GM18508 (cell line): ENCODE measurements at regions not wholly inside any gene's neighbourhood (a gene's known extent, or its start where the extent isn't known, plus 50 kb on each side); places are given as distances from the start of the nearest gene placed in this dataset.

ENCODE experiments used
- ATAC-seq: cut with Tn5 transposase; IDR thresholded peaks from one replicate; pipeline ENCODE4 v1.9.1; 2021; ENCODE audit warnings: moderate number of reproducible peaks; ENCODE audit not compliant: insufficient read depth, unreplicated experiment

GRCh38 chr18:25658476-25658875 lies 306.5 kb upstream of the ZNF521 start:
- no peak for ATAC-seq

DNA sequence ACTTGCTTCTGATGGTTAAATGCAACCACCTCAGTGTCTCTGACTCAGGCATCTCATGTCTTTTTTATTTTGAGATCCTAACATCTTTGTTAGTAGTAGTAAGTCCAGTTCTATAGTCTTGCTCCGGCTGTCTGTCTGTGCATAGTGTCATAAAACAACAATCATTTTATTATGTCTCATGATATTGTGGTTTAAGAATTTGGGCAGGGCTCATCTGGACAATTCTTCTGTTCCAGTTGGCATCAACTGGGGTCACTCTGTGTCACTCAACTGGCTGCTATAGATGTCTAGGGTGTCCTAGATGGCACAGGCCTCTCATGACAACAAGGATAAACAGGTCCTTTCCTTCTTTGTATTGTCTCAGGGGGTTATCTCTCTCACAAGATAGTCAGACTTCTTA lies 299.6 kb upstream of the ZNF521 start:
- no peak for ATAC-seq

GRCh38 chr18:25650201-25650941 lies 298.4 kb upstream of the ZNF521 start:
- ATAC-seq: no peak

DNA sequence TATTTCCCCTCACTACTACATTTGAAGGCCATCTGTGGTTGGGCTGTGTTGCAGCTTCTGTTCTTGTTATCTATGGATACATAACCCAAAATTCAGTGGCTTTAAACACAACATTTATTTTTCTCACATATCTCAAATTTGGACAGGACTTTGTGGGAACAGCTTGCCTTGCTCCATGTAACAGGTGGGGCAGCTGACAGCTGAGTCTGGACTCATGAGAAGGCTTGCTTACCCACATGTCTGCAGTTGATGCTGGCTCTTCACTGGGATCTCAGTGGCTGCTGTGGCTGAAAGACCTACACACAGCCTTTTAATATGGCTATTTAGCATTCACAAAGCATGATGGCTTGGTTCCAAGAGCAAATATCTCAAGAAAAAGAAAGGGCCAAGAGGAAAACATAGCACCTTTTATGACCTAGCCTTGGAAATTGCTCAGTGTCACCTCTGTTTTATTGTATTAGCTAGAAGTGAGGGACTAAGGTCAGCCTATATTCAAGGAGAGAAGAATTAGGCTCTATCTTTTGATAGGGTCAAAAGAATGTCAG lies 296.8 kb upstream of the ZNF521 start:
- ATAC-seq: no peak

GRCh38 chr18:25647404-25647803 lies 295.4 kb upstream of the ZNF521 start:
- ATAC-seq: no peak

GRCh38 chr18:25646971-25647370 lies 295.0 kb upstream of the ZNF521 start:
- no peak for ATAC-seq

DNA sequence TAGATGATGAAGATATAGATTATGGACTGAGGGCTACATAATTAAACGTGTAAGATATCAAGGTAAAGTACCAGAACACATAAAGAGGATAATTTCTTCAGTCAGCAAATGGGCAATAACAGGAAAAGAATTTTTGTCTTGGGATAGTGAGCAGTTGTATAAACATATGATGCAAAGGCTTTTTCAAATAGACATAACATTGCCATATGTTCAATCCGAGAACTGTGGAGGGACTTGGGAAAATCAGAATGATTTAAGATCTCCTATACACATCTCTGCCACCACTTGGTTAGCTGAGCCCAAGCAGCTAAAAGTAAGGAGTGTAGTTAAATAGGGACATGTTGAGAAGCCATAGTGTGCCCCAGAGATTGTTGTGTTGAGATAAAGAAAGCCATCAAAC lies 287.6 kb upstream of the ZNF521 start:
- ATAC-seq: no peak

GRCh38 chr18:25633563-25633962 lies 281.6 kb upstream of the ZNF521 start:
- ATAC-seq: no peak

DNA sequence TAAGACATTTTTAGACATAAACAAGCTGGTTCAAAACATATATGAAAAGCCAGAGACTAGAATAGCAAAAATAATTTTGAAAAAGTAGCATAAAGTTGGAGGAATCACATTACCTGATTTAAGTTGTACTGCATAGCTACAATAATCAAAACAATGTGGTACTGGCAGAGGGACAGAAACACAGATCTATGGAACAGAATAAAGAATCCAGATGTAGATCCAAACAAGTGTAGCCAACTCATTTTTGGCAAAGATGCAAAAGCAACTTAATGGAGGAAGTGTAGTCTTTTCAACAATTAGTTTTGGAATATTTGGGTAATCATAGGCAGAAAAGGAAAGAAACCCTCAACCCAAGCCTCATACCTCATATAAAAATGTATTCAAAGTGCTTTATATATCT lies 278.7 kb upstream of the ZNF521 start:
- ATAC-seq: no peak

- ATAC-seq: no peak
These were observed 269.7 kb upstream of the ZNF521 start for GRCh38 chr18:25621682-25622081.

DNA sequence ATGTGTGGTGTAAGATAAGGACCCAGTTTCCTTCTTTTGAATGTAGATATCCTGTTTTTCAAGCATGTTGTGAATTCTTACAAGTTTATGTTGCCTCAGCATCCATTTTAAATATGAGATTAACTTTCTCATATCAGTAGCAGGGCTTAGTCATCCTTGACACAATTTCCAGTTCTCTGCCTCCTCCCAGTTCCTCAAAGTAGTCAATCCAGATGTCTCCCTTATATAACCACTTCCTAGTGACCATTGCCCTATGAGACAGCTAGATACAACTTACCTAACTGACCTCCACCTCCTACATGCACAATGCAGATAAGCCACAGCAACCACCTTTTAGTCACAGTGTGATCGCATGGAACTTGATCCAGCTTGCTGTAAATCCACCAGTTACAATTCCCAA lies 269.2 kb upstream of the ZNF521 start:
- ATAC-seq: no peak

- no peak for ATAC-seq
These were observed 262.2 kb upstream of the ZNF521 start for GRCh38 chr18:25614168-25614567.

DNA sequence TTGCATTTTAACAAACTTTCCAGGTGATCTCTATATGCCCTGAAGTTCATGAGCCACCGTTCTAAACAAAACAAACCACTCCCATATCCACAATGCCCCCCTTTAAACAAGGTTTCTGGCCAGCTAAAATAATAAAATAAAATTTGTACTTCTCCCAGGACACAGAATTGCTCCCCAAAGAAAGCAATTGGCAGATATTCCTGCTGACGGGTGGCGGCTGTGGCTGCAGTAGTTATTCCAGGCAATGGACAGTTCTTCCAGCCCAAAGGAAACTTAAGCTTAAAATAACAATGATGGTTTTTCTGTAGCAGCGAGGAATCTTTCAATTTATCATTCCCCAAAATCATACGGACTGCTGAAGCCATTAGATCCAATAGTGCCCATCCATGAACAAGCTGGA lies 260.5 kb upstream of the ZNF521 start:
- no peak for ATAC-seq

DNA sequence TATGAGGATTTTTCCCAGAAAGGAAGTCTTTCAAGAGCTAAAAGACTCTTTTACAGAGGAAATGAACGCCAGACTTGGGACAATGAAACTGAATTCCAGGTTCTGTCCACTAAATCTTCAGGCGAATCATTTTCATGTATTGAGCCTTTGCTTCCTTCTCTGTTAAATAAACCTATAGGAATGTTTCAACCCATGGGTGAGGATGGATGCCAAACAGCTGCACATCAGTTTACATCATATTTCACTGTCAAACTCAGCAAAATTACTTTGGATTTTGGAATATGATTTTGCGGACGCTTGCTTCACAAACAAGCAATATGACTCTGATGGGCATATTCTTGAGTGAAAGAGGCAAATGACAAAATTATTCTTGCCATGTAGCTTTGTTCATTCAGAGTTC lies 256.1 kb upstream of the ZNF521 start:
- no peak for ATAC-seq

GRCh38 chr18:25604894-25605597 lies 253.1 kb upstream of the ZNF521 start:
- no peak for ATAC-seq

DNA sequence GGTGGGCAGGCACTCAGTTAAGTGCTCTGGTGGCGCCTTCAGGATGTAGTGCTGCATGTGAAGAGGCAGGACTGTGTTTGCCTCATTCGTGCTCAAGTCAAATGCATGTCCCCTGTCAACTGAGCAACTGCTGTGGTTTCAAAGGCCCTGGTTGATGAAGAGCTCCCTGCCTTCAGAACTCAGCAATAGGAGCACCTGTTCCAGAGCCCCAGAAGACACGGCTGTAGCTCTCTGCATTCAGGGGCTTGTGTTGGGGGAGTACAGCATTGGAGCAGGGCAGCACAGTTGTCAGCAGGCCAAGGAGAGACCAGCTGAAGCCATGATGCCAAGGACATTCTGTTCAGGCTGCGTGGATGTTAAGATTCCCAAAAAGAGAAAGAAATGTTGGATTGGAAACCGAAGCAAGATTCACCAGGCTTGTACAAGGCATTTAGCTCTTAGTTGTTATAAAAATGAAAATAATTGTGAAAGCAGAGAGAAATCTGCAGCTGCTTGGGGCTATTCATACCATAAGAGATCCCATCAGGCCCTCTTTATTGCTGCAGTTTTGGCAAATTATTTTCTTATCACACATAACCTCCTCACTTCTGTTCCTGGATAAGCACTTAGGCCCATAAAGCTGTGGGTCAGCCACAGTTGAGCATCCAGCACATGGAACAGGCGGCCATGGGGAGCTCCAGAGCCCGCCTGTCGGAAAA lies 252.4 kb upstream of the ZNF521 start:
- no peak for ATAC-seq

GRCh38 chr18:25599443-25599842 lies 247.5 kb upstream of the ZNF521 start:
- ATAC-seq: no peak

- ATAC-seq: no peak
These were observed 245.5 kb upstream of the ZNF521 start for GRCh38 chr18:25597476-25597875.

DNA sequence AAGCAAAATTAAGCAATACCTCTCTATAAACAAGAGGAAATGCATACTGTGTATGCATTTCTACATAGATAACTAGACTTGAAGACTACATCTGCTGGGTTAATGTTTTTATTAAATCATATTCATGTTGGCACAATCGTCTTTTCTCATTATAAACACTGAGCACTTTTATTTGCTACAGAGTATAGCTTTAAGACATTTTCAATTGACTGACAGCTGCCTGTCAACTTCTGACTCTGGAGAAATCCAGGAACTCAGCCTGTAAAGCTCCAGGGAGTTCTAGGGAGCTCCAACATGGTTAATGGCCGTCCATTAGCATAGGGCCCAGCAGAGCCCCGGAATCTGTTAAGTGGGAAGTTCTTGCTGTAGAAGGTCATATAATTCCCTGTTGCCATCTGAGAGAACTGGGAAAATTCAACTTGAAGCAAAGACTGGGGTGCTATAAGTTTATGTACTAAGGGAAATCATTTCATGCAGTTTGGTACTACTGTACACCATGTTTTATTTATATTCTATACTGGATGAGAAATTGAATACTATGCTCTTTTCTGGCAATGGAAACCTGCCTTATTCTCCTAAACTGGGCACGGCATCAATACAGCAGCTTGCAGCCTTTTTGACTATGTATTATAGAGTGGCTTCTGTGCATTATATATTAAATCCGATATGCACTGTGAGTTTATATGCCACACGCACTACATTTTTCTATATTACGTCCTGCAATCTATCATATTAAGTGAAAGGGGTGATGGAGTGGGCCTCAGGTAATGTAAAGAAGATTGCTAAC lies 243.5 kb upstream of the ZNF521 start:
- ATAC-seq: no peak

GRCh38 chr18:25594351-25594750 lies 242.4 kb upstream of the ZNF521 start:
- ATAC-seq: no peak
